H1 (cell line): ENCODE measurements at regions not wholly inside any gene's neighbourhood (a gene's known extent, or its start where the extent isn't known, plus 50 kb on each side); places are given as distances from the start of the nearest gene placed in this dataset.

Source experiments
- CTCF ChIA-PET: fragments of 300-600 bp; sonication (Branson Sonifier 250); formaldehyde crosslinking; loops from one replicate; lab custom pipeline; 2021; ENCODE audit not compliant: partially characterized antibody; lab: Charles Lee
- POLR2A ChIA-PET: fragments of 300-600 bp; sonication (Branson Sonifier 250); formaldehyde crosslinking; loops from one replicate; lab custom pipeline; 2021; ENCODE audit warnings: inconsistent platforms; ENCODE audit not compliant: partially characterized antibody; lab: Charles Lee
- DNase-seq, 2 experiments: peaks; one replicate each; pipeline versions ENCODE4 v3.0.0 to v3.0.0-alpha.2; 2010 to 2022; ENCODE audit warnings: low spot score in 2 of 2, low read depth in 1 of 2, mixed read lengths in 1 of 2
- FAIRE-seq: peaks from 2 replicates; lab custom pipeline; 2011; peaks lifted over from hg19 to GRCh38; lab: Jason Lieb, UNC
- H2AFZ ChIP-seq: 2 replicates; pipeline ENCODE4 v1.8.1; 2012; ENCODE audit warnings: low read length, inconsistent platforms
- H2AK5ac ChIP-seq: 2 replicates; pipeline ENCODE4 v1.6.1; 2013; ENCODE audit warnings: low read depth, low read length
- H2BK120ac ChIP-seq: replicated peaks from 2 replicates; pipeline ENCODE3; 2013; ENCODE audit warnings: low read depth, low read length, inconsistent platforms
- H2BK12ac ChIP-seq: 2 replicates; pipeline ENCODE4 v1.6.1; 2013; ENCODE audit warnings: low read depth, low read length
- H2BK15ac ChIP-seq: 2 replicates; pipeline ENCODE4 v1.6.1; 2013; ENCODE audit warnings: low read length
- H2BK20ac ChIP-seq: 2 replicates; pipeline ENCODE4 v1.6.1; 2013; ENCODE audit warnings: low read length
- H2BK5ac ChIP-seq: 2 replicates; pipeline ENCODE4 v1.6.1; 2013; ENCODE audit warnings: low read depth, low read length
- H3K14ac ChIP-seq: 2 replicates; pipeline ENCODE4 v1.6.1; 2013; ENCODE audit warnings: inconsistent platforms; ENCODE audit not compliant: insufficient read length
- H3K18ac ChIP-seq: 2 replicates; pipeline ENCODE4 v1.6.1; 2013; ENCODE audit warnings: low read length; ENCODE audit errors: extremely low read depth
- H3K23ac ChIP-seq: 2 replicates; pipeline ENCODE4 v1.6.1; 2013; ENCODE audit warnings: inconsistent platforms; ENCODE audit not compliant: insufficient read length
- H3K23me2 ChIP-seq: 2 replicates; pipeline ENCODE4 v1.6.1; 2013; ENCODE audit warnings: low read depth, low read length
- H3K27ac ChIP-seq: 2 replicates; pipeline ENCODE4 v1.6.1; 2011; ENCODE audit warnings: low read depth, low read length, inconsistent platforms
- H3K27me3 ChIP-seq, 4 experiments: replicated peaks in 1 of 4; 1 replicate in 1 of 4; 2 replicates in 3 of 4; pipeline versions ENCODE4 v1.6.1 to v1.8.1; 2011 to 2013; ENCODE audit warnings: low read length in 3 of 4, mild to moderate bottlenecking in 3 of 4, inconsistent platforms in 2 of 4, mixed read lengths in 2 of 4, moderate library complexity in 1 of 4; ENCODE audit not compliant: control insufficient read depth in 3 of 4, insufficient read depth in 3 of 4; ENCODE audit errors: extremely low read depth in 1 of 4
- H3K36me3 ChIP-seq, 4 experiments: 2 replicates each; pipeline versions ENCODE4 v1.6.1 to v1.8.1; 2011 to 2013; ENCODE audit warnings: mild to moderate bottlenecking in 4 of 4, low read length in 3 of 4, moderate library complexity in 2 of 4, control low read depth in 1 of 4, inconsistent platforms in 1 of 4; ENCODE audit not compliant: insufficient read depth in 4 of 4, control insufficient read depth in 2 of 4
- H3K4ac ChIP-seq: replicated peaks from 2 replicates; pipeline ENCODE3; 2013; ENCODE audit warnings: low read length, low read depth, mixed read lengths, inconsistent platforms; ENCODE audit not compliant: insufficient read length
- H3K4me1 ChIP-seq, 4 experiments: replicated peaks in 1 of 4; 1 replicate in 1 of 4; 2 replicates in 3 of 4; pipeline versions ENCODE4 v1.6.1 to v1.8.1; 2011 to 2013; ENCODE audit warnings: low read length in 3 of 4, inconsistent platforms in 2 of 4, mixed read lengths in 1 of 4; ENCODE audit not compliant: insufficient read depth in 4 of 4, control insufficient read depth in 3 of 4
- H3K4me2 ChIP-seq, 2 experiments: 2 replicates each; pipeline versions ENCODE4 v1.6.1 to v1.8.1; 2011 to 2013; ENCODE audit warnings: low read depth in 2 of 2, low read length in 2 of 2, control low read depth in 1 of 2, inconsistent platforms in 1 of 2, mild to moderate bottlenecking in 1 of 2; ENCODE audit not compliant: insufficient read depth in 1 of 2
- H3K4me3 ChIP-seq, 4 experiments: fragments of 200-600, 300-600 bp in 1 of 4; sonication (generic), shearing (Covaris generic), sonication (Bioruptor Twin) in 1 of 4; 2 replicates each; pipeline versions ENCODE4 v1.5.1 to v1.8.1; 2011 to 2016; ENCODE audit warnings: low read length in 4 of 4, low read depth in 3 of 4, control low read depth in 2 of 4, inconsistent platforms in 2 of 4, mild to moderate bottlenecking in 2 of 4, mixed read lengths in 1 of 4, moderate library complexity in 1 of 4; ENCODE audit not compliant: insufficient read depth in 2 of 4; ENCODE audit errors: extremely low read depth in 1 of 4
- H3K56ac ChIP-seq: replicated peaks from 2 replicates; pipeline ENCODE3; 2013; ENCODE audit warnings: low read depth, mild to moderate bottlenecking, mixed read lengths, low read length, inconsistent platforms; ENCODE audit not compliant: insufficient read length
- H3K79me1 ChIP-seq: 2 replicates; pipeline ENCODE4 v1.6.1; 2013; ENCODE audit warnings: low read depth, low read length, control low read depth
- H3K79me2 ChIP-seq, 2 experiments: 2 replicates each; pipeline versions ENCODE4 v1.6.1 to v1.8.1; 2012 to 2013; ENCODE audit warnings: low read length in 2 of 2, mild to moderate bottlenecking in 2 of 2, inconsistent platforms in 1 of 2; ENCODE audit not compliant: insufficient read depth in 2 of 2, control insufficient read depth in 1 of 2
- H3K9ac ChIP-seq, 4 experiments: replicated peaks in 1 of 4; 1 replicate in 1 of 4; 2 replicates in 3 of 4; pipeline versions ENCODE4 v1.6.1 to v1.8.1; 2011 to 2013; ENCODE audit warnings: low read depth in 3 of 4, low read length in 3 of 4, control low read depth in 2 of 4, mild to moderate bottlenecking in 2 of 4, moderate library complexity in 2 of 4, inconsistent platforms in 1 of 4; ENCODE audit errors: extremely low read depth in 1 of 4
- H3K9me3 ChIP-seq, 2 experiments: 2 replicates each; pipeline versions ENCODE4 v1.6.1 to v1.8.1; 2012 to 2013; ENCODE audit warnings: mild to moderate bottlenecking in 2 of 2, moderate library complexity in 2 of 2, control low read depth in 1 of 2, inconsistent platforms in 1 of 2, low read depth in 1 of 2, low read length in 1 of 2, mixed read lengths in 1 of 2; ENCODE audit not compliant: insufficient read depth in 2 of 2
- H4K20me1 ChIP-seq, 2 experiments: replicated peaks in 1 of 2; 2 replicates each; pipeline versions ENCODE3 to v1.8.1; 2011 to 2013; ENCODE audit warnings: inconsistent platforms in 2 of 2, low read length in 2 of 2, mild to moderate bottlenecking in 1 of 2; ENCODE audit not compliant: insufficient read depth in 2 of 2, control insufficient read depth in 1 of 2
- H4K5ac ChIP-seq: 2 replicates; pipeline ENCODE4 v1.6.1; 2013; ENCODE audit warnings: low read length, low read depth, mixed read lengths, inconsistent platforms; ENCODE audit not compliant: insufficient read length
- H4K8ac ChIP-seq: 2 replicates; pipeline ENCODE4 v1.8.0; 2013; ENCODE audit warnings: mild to moderate bottlenecking, moderate library complexity, low read length, inconsistent platforms; ENCODE audit not compliant: insufficient read depth; ENCODE audit errors: extremely low read depth
- H4K91ac ChIP-seq: replicated peaks from 2 replicates; pipeline ENCODE3; 2013; ENCODE audit warnings: low read length, mixed read lengths, inconsistent platforms; ENCODE audit not compliant: insufficient read length
- CREB1 ChIP-seq: IDR thresholded peaks from 2 replicates; pipeline ENCODE4 v1.6.1; 2012; ENCODE audit warnings: inconsistent platforms
- RNF2 ChIP-seq: fragments of 200-900, 300-1000 bp; sonication (generic); IDR thresholded peaks from 2 replicates; pipeline ENCODE4 v1.7.1; 2016; ENCODE audit warnings: borderline replicate concordance, low read depth, mild to moderate bottlenecking, antibody characterized with exemption, low read length; ENCODE audit not compliant: poor library complexity, severe bottlenecking; ENCODE audit errors: missing control alignments
- SP4 ChIP-seq: IDR thresholded peaks from 2 replicates; pipeline ENCODE4 v1.6.1; 2012; ENCODE audit warnings: low read length, inconsistent platforms
- WGBS, 2 experiments: shearing (Covaris generic) in 1 of 2; methylation state at CpG; one replicate each; pipeline versions ENCODE4 v1.1.6 to v1.1.7; 2013 to 2015; ENCODE audit warnings: low lambda C conversion rate in 2 of 2, mixed read lengths in 2 of 2, inconsistent platforms in 1 of 2, low coverage in 1 of 2, missing lambda C conversion rate in 1 of 2; ENCODE audit not compliant: insufficient replicate concordance in 2 of 2, insufficient coverage in 1 of 2, insufficient read length in 1 of 2; ENCODE audit errors: extremely low coverage in 1 of 2, missing lambda C conversion rate in 1 of 2; 5-methylcytosine and 5-hydroxymethylcytosine counted together

DNA sequence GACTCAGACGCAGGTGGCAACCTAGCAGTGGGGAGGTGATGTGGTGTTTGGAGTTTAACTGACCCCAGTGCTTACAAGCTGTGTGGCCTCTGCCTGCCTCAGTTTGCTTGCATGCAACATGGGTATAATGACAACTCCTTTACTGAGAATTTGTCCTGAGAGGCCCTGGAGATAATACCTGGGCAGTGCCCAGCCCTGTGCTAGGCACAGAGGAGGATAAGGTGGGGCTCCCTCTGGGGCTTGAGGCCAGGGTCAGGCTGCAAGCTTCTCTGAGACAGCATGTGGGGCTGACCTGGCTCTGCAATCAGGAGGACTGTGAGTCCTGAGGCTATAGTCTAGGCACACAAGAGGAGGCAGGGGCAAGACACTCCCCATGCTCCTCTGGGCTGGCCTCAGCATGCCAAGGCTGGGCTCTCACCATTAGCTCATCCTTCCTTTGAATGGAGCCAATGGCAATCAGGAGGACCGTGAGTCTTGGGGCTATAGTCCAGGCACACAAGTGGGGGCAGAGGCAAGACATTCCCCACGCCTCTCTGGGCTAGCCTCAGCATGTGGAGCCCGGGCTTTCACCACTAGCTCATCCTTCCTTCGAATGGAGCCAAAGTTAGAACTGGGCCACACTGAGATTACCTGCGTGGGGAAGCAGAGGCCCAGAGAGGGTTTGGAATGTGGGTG, 147.9 kb downstream of the RPS24 start:
- H3K27ac ChIP-seq = no peak overlapping the region
- no peak overlapping the region for H2AFZ ChIP-seq
- no peaks in the 10 kb centered on the region for H3K79me2 ChIP-seq
- no peak overlapping the region for H3K9ac ChIP-seq
- H3K18ac ChIP-seq = no peak overlapping the region
- H3K27me3 ChIP-seq = no peaks in the 10 kb centered on the region; a peak in 1 of 7 replicates
- no peak overlapping the region for H4K8ac ChIP-seq
- H2AK5ac ChIP-seq = no peak overlapping the region
- H3K4me1 ChIP-seq = peaks cover 2 to 18% (median 8%) of the 10 kb centered on the region in 4 experiments; a peak in 6 of 7 replicates
- H3K23me2 ChIP-seq = no peaks in the 10 kb centered on the region
- WGBS, 2 experiments = 75% methylated on average over 6 of the region's 6 CpGs; no CpG with 5 or more reads in 1 of the 2 experiments
- H3K9me3 ChIP-seq = no peaks in the 10 kb centered on the region
- FAIRE-seq (no peak), DNase-seq (no peak)
- H2BK20ac ChIP-seq = no peak overlapping the region
- H4K5ac ChIP-seq = no peak overlapping the region
- H2BK15ac ChIP-seq = no peak overlapping the region
- no peak overlapping the region for H3K4me2 ChIP-seq
- ChIA-PET POLR2A (no interaction called here), CTCF (no interaction called here)
- H4K91ac ChIP-seq = no peak overlapping the region
- no peak overlapping the region for H3K4me3 ChIP-seq
- no peak overlapping the region for H3K4ac ChIP-seq
- no peak overlapping the region for H3K14ac ChIP-seq
- no peaks in the 10 kb centered on the region for H3K79me1 ChIP-seq
- no peak overlapping the region for H3K56ac ChIP-seq
- H2BK5ac ChIP-seq = no peak overlapping the region
- no peak overlapping the region; the same call in 1 of the 2 replicates for H2BK12ac ChIP-seq
- H2BK120ac ChIP-seq = no peak overlapping the region
- no peaks in the 10 kb centered on the region for H3K36me3 ChIP-seq
- no peaks in the 10 kb centered on the region for H4K20me1 ChIP-seq
- no peak overlapping the region for H3K23ac ChIP-seq
- TF ChIP-seq SP4 = no peak
- TF ChIP-seq CREB1 = no peak
- TF ChIP-seq RNF2 = no peak
